Hematopoietic multipotent progenitor cell treated with erythropoietin and hydrocortisone succinate and interleukin-3 and kit ligand, for 15 days (in vitro differentiated cells): ENCODE measurements at regions not wholly inside any gene's neighbourhood (a gene's known extent, or its start where the extent isn't known, plus 50 kb on each side); places are given as distances from the start of the nearest gene placed in this dataset.
A peak's percentile ranks its signal among the peaks of the same experiment; 100 is the strongest.

Experiments
- DNase-seq: peaks from one replicate; pipeline ENCODE4 v3.0.0-alpha.2; 2015; ENCODE audit warnings: low spot score

GRCh38 chr11:123255909-123256308, 60.9 kb upstream of the CLMP start:
- DNase-seq = no peak

GRCh38 chr11:123254357-123254756, 59.3 kb upstream of the CLMP start:
- DNase-seq = no peak

- no peak for DNase-seq
Observed at GRCh38 chr11:123253911-123254310, 58.9 kb upstream of the CLMP start.

GRCh38 chr11:123253223-123253622, 58.2 kb upstream of the CLMP start:
- no peak for DNase-seq

- DNase-seq = no peak
Observed at GRCh38 chr11:123251657-123252344, 56.8 kb upstream of the CLMP start.

GRCh38 chr11:123250892-123251656, 56.0 kb upstream of the CLMP start:
- DNase-seq = no peak

- DNase-seq = no peak
Observed at GRCh38 chr11:123249354-123249753, 54.3 kb upstream of the CLMP start.

GRCh38 chr11:123247813-123248379, 52.8 kb upstream of the CLMP start:
- no peak for DNase-seq

GRCh38 chr11:123247496-123247799, 52.4 kb upstream of the CLMP start:
- DNase-seq = no peak

GRCh38 chr11:123246749-123247495, 51.9 kb upstream of the CLMP start:
- peak; percentile 55 for DNase-seq

- DNase-seq = no peak
Observed at GRCh38 chr11:123245567-123245966, 50.5 kb upstream of the CLMP start.
